ENCODE measurements at regions not wholly inside any gene's neighbourhood (a gene's known extent, or its start where the extent isn't known, plus 50 kb on each side); places are given as distances from the start of the nearest gene placed in this dataset.

DNA sequence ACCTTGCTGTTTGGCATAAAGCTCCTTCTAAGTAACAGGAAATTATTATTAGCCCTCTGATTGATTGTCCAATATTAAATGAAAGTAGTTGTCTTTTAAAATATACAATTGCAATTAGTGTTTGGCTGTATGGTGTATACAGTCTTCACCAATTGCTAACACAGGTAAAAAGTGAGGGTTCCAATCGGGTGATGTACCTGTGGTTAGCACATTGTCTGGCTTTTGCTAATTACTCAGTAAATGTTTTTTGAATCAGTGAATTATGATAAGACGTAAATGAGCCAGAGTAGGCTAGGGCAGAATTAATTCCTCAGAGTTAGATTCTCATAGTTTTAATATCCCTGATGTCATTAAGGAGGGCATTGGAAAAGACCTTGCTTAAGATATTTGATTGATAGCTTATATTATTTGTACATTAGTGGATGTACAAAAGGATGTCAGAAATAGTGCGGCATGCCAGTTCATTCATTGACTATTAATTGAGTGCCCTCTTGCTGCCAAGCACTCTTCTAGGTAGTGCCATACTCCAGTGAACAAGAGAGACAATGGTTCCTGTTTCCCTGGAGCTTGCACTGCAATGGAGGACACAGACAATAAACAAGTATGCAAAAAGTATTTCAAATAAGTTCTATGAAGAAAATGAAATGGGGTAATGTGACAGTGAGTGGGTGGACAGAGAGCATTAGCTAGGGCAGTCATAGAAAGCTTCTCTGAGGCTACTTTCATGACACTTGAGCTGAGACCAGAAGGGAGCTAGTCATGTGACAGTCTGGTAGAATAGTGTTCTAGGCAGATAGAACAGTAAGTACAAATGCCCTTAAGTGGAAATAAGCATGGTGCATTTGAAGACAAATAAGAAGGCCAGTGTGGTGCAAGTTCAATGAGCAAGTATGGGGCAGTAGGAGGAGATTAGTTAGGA, 205.9 kb upstream of the CASK start:
- H3K27ac ChIP-seq (ENCODE audit: low read depth, low read length) = no peak overlapping the region
- H3K9me2 ChIP-seq (ENCODE audit: insufficient read depth) = no peaks in the 10 kb centered on the region
- ChIA-PET CTCF (no interaction called here), POLR2A (no interaction called here), RAD21 (ENCODE audit: low non-redundant PET in 1 of 2, low total read pairs in 2 of 2, uncharacterized antibody in 2 of 2, unreplicated experiment in 2 of 2) (no interaction called here)
- H3K27me3 ChIP-seq (ENCODE audit: insufficient read depth, low read length) = no peaks in the 10 kb centered on the region
- no peak overlapping the region for H3K9ac ChIP-seq (ENCODE audit: low read length)
- H3K4me1 ChIP-seq (ENCODE audit: control insufficient read depth in 1 of 2, insufficient read depth in 2 of 2, low read length in 2 of 2) = peaks cover 0 to 7% of the 10 kb centered on the region in 2 experiments; a peak in 1 of 4 replicates
- ATAC-seq = no peak
- H3K36me3 ChIP-seq (ENCODE audit: control insufficient read depth in 1 of 2, insufficient read depth in 2 of 2, low read length in 2 of 2) = no peaks in the 10 kb centered on the region
- DNase-seq (ENCODE audit: low read depth, low spot score) = no peak
- no peaks in the 10 kb centered on the region for H4K20me1 ChIP-seq (ENCODE audit: insufficient read depth)
- H3K4me3 ChIP-seq (replicated peaks in 1 of 2; ENCODE audit: low read depth in 1 of 2, low read length in 2 of 2) = no peak overlapping the region
- H2AFZ ChIP-seq (ENCODE audit: low read depth, low read length, poor library complexity, severe bottlenecking) = no peak overlapping the region
- intact Hi-C loops (cut with micrococcal nuclease) = no loop called here
- H3K9me3 ChIP-seq (ENCODE audit: control insufficient read depth in 1 of 2, insufficient read depth in 1 of 2, low read depth in 1 of 2, low read length in 2 of 2) = no peaks in the 10 kb centered on the region
- TF ChIP-seq, protein P1, sequence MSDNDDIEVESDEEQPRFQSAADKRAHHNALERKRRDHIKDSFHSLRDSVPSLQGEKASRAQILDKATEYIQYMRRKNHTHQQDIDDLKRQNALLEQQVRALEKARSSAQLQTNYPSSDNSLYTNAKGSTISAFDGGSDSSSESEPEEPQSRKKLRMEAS (IDR thresholded peaks at IDR 0.05) = no peak
- TF ChIP-seq SRF (IDR thresholded peaks at IDR 0.05; ENCODE audit: low read depth) (no peak), SIN3A (IDR thresholded peaks at IDR 0.05; ENCODE audit: low read depth) (no peak), POLR2AphosphoS5 (IDR thresholded peaks at IDR 0.05; ENCODE audit: low read depth, low read length) (no peak), ZNF274 (IDR thresholded peaks at IDR 0.05; ENCODE audit: low read depth, low read length) (no peak), ELF1 (IDR thresholded peaks at IDR 0.05; ENCODE audit: borderline replicate concordance, low read depth) (no peak), EGR1 (IDR thresholded peaks at IDR 0.05; ENCODE audit: low read depth) (no peak), YY1 (IDR thresholded peaks at IDR 0.05; ENCODE audit: extremely low read depth, insufficient replicate concordance, low read depth, low read length) (no peak), JUND (IDR thresholded peaks at IDR 0.05) (no peak), ZFX (IDR thresholded peaks at IDR 0.05) (no peak), CEBPB (IDR thresholded peaks at IDR 0.05; ENCODE audit: low read depth) (no peak), POLR2A (IDR thresholded peaks at IDR 0.05; ENCODE audit: borderline replicate concordance, extremely low read depth, insufficient read depth, insufficient read length) (no peak), FOSL1 (IDR thresholded peaks at IDR 0.05; ENCODE audit: low read depth) (no peak), CBX3 (IDR thresholded peaks at IDR 0.05; ENCODE audit: low read depth) (no peak), RAD21 (IDR thresholded peaks at IDR 0.05; ENCODE audit: low read depth) (no peak), SP1 (IDR thresholded peaks at IDR 0.05; ENCODE audit: low read depth) (no peak), EZH2 (IDR thresholded peaks at IDR 0.05) (no peak)
- TF ChIP-seq, protein P2, sequence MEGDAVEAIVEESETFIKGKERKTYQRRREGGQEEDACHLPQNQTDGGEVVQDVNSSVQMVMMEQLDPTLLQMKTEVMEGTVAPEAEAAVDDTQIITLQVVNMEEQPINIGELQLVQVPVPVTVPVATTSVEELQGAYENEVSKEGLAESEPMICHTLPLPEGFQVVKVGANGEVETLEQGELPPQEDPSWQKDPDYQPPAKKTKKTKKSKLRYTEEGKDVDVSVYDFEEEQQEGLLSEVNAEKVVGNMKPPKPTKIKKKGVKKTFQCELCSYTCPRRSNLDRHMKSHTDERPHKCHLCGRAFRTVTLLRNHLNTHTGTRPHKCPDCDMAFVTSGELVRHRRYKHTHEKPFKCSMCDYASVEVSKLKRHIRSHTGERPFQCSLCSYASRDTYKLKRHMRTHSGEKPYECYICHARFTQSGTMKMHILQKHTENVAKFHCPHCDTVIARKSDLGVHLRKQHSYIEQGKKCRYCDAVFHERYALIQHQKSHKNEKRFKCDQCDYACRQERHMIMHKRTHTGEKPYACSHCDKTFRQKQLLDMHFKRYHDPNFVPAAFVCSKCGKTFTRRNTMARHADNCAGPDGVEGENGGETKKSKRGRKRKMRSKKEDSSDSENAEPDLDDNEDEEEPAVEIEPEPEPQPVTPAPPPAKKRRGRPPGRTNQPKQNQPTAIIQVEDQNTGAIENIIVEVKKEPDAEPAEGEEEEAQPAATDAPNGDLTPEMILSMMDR (IDR thresholded peaks at IDR 0.05 in 2 of 3, conservative IDR thresholded peaks at IDR 0.05 in 1 of 3; ENCODE audit: borderline replicate concordance in 1 of 3, insufficient read depth in 1 of 3, low read depth in 2 of 3, low read length in 2 of 3) = no peak
- TF ChIP-seq, protein P3, sequence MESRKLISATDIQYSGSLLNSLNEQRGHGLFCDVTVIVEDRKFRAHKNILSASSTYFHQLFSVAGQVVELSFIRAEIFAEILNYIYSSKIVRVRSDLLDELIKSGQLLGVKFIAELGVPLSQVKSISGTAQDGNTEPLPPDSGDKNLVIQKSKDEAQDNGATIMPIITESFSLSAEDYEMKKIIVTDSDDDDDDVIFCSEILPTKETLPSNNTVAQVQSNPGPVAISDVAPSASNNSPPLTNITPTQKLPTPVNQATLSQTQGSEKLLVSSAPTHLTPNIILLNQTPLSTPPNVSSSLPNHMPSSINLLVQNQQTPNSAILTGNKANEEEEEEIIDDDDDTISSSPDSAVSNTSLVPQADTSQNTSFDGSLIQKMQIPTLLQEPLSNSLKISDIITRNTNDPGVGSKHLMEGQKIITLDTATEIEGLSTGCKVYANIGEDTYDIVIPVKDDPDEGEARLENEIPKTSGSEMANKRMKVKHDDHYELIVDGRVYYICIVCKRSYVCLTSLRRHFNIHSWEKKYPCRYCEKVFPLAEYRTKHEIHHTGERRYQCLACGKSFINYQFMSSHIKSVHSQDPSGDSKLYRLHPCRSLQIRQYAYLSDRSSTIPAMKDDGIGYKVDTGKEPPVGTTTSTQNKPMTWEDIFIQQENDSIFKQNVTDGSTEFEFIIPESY (IDR thresholded peaks at IDR 0.05; ENCODE audit: extremely low read depth, insufficient replicate concordance, low read length) = no peak
- TF ChIP-seq, protein P4, sequence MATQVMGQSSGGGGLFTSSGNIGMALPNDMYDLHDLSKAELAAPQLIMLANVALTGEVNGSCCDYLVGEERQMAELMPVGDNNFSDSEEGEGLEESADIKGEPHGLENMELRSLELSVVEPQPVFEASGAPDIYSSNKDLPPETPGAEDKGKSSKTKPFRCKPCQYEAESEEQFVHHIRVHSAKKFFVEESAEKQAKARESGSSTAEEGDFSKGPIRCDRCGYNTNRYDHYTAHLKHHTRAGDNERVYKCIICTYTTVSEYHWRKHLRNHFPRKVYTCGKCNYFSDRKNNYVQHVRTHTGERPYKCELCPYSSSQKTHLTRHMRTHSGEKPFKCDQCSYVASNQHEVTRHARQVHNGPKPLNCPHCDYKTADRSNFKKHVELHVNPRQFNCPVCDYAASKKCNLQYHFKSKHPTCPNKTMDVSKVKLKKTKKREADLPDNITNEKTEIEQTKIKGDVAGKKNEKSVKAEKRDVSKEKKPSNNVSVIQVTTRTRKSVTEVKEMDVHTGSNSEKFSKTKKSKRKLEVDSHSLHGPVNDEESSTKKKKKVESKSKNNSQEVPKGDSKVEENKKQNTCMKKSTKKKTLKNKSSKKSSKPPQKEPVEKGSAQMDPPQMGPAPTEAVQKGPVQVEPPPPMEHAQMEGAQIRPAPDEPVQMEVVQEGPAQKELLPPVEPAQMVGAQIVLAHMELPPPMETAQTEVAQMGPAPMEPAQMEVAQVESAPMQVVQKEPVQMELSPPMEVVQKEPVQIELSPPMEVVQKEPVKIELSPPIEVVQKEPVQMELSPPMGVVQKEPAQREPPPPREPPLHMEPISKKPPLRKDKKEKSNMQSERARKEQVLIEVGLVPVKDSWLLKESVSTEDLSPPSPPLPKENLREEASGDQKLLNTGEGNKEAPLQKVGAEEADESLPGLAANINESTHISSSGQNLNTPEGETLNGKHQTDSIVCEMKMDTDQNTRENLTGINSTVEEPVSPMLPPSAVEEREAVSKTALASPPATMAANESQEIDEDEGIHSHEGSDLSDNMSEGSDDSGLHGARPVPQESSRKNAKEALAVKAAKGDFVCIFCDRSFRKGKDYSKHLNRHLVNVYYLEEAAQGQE (IDR thresholded peaks at IDR 0.05; ENCODE audit: low read depth) = no peak
- H3K4me2 ChIP-seq (ENCODE audit: low read length) = no peak overlapping the region
- H3K79me2 ChIP-seq (ENCODE audit: insufficient read depth, low read length) = no peaks in the 10 kb centered on the region
- no TSS peak for BruUV-seq (replicated peaks)

All from HCT116 (cell line).